Upper lobe of right lung (tissue), 1 donor: ENCODE measurements at regions not wholly inside any gene's neighbourhood (a gene's known extent, or its start where the extent isn't known, plus 50 kb on each side); places are given as distances from the start of the nearest gene placed in this dataset.

ENCODE experiments used
- ATAC-seq: fragments of 200-7000 bp; cut with Tn5 transposase; one replicate; pipeline ENCODE4 v1.9.1; 2020; ENCODE audit warnings: mild to moderate bottlenecking, moderate library complexity
- DNase-seq: peaks from one replicate; pipeline ENCODE4 v3.0.0-alpha.2; 2020
- H3K27ac ChIP-seq: fragments of 200-600 bp; one replicate; pipeline ENCODE4 v1.8.0; 2022
- H3K27me3 ChIP-seq: fragments of 200-600 bp; one replicate; pipeline ENCODE4 v1.8.0; 2022; ENCODE audit warnings: mild to moderate bottlenecking
- H3K36me3 ChIP-seq: fragments of 200-600 bp; one replicate; pipeline ENCODE4 v1.8.0; 2022
- H3K4me1 ChIP-seq: fragments of 200-600 bp; one replicate; pipeline ENCODE4 v1.8.0; 2022
- H3K4me3 ChIP-seq: fragments of 200-600 bp; one replicate; pipeline ENCODE4 v1.8.0; 2022; ENCODE audit warnings: mild to moderate bottlenecking
- H3K9me3 ChIP-seq: fragments of 200-600 bp; one replicate; pipeline ENCODE4 v1.8.0; 2022
- CTCF ChIP-seq: fragments of 200-600 bp; IDR thresholded peaks from one replicate; pipeline ENCODE4 v1.8.0; 2022; ENCODE audit warnings: antibody characterized with exemption
- intact Hi-C: fragments of 100-400 bp; cut with DNase I; formaldehyde crosslinking; loops from one replicate; pipeline ENCODE4 v1.11.0; 2022
- donor health status: DM: no; HTN: yes; CAD: no; lungs with severe emphysema.

GRCh38 chr19:31894451-31894850 lies 451.0 kb upstream of the ZNF507 start:
- TF ChIP-seq CTCF, result no peak
- H3K27ac ChIP-seq, result no peak overlapping the region
- no peaks in the 10 kb centered on the region for H3K36me3 ChIP-seq
- H3K4me3 ChIP-seq, result no peak overlapping the region
- H3K4me1 ChIP-seq, result no peaks in the 10 kb centered on the region
- H3K27me3 ChIP-seq, result no peaks in the 10 kb centered on the region
- H3K9me3 ChIP-seq, result no peaks in the 10 kb centered on the region
- no peak for DNase-seq
- ATAC-seq, result no peak
- intact Hi-C loops, result no loop called here

- intact Hi-C loops, result no loop called here
- no peak for ATAC-seq
These were observed 448.1 kb upstream of the ZNF507 start for GRCh38 chr19:31897292-31897691.

GRCh38 chr19:31900991-31901390 lies 444.4 kb upstream of the ZNF507 start:
- intact Hi-C loops, result no loop called here
- no peak overlapping the region for H3K27ac ChIP-seq

More at GRCh38 chr19:31897292-31897691, 448.1 kb upstream of the ZNF507 start:
- Histone ChIP-seq H3K9me3 (no peaks in the 10 kb centered on the region), H3K4me3 (no peak overlapping the region), H3K27me3 (no peaks in the 10 kb centered on the region), H3K36me3 (no peaks in the 10 kb centered on the region), H3K27ac (no peak overlapping the region), H3K4me1 (no peaks in the 10 kb centered on the region)
- TF ChIP-seq CTCF, result no peak
- DNase-seq, result no peak

GRCh38 chr19:31902821-31903220 lies 442.6 kb upstream of the ZNF507 start:
- no peaks in the 10 kb centered on the region for H3K9me3 ChIP-seq
- DNase-seq (no peak), ATAC-seq (no peak)
- H3K4me3 ChIP-seq, result no peak overlapping the region
- intact Hi-C loops, result no loop called here
- H3K4me1 ChIP-seq, result peaks cover 23% of the 10 kb centered on the region
- no peak for TF ChIP-seq CTCF
- no peak overlapping the region for H3K27ac ChIP-seq
- H3K36me3 ChIP-seq, result no peaks in the 10 kb centered on the region
- H3K27me3 ChIP-seq, result no peaks in the 10 kb centered on the region

More at GRCh38 chr19:31900991-31901390, 444.4 kb upstream of the ZNF507 start:
- Histone ChIP-seq H3K36me3 (no peaks in the 10 kb centered on the region), H3K4me3 (no peak overlapping the region), H3K27me3 (no peaks in the 10 kb centered on the region), H3K9me3 (no peaks in the 10 kb centered on the region), H3K4me1 (peaks cover 12% of the 10 kb centered on the region)
- ATAC-seq, result no peak
- TF ChIP-seq CTCF, result no peak
- DNase-seq, result no peak

- Histone ChIP-seq H3K4me3 (no peak overlapping the region), H3K36me3 (no peaks in the 10 kb centered on the region), H3K9me3 (no peaks in the 10 kb centered on the region), H3K4me1 (peaks cover 23% of the 10 kb centered on the region), H3K27ac (no peak overlapping the region), H3K27me3 (no peaks in the 10 kb centered on the region)
- no peak for DNase-seq
- ATAC-seq, result no peak
- no peak for TF ChIP-seq CTCF
- intact Hi-C loops, result no loop called here
These were observed 441.4 kb upstream of the ZNF507 start for GRCh38 chr19:31903979-31904378.

GRCh38 chr19:31906111-31906871 lies 439.1 kb upstream of the ZNF507 start:
- no peaks in the 10 kb centered on the region for H3K9me3 ChIP-seq
- H3K4me1 ChIP-seq, result peaks cover 23% of the 10 kb centered on the region
- H3K4me3 ChIP-seq, result no peak overlapping the region
- DNase-seq, result no peak
- H3K27me3 ChIP-seq, result no peaks in the 10 kb centered on the region
- H3K27ac ChIP-seq, result peak overlapping the region; percentile 75
- TF ChIP-seq CTCF, result no peak
- ATAC-seq, result peak; percentile 84
- intact Hi-C loops, result no loop called here
- no peaks in the 10 kb centered on the region for H3K36me3 ChIP-seq
